ENCODE measurements at regions not wholly inside any gene's neighbourhood (a gene's known extent, or its start where the extent isn't known, plus 50 kb on each side); places are given as distances from the start of the nearest gene placed in this dataset.

- DNase-seq = peak; percentile 78 to 86
Measured at GRCh38 chr20:23135449-23136420, 49.6 kb upstream of the CD93 start.

Data from inflammatory macrophage (primary cell).